Fibroblast of pulmonary artery (primary cell): ENCODE measurements at regions not wholly inside any gene's neighbourhood (a gene's known extent, or its start where the extent isn't known, plus 50 kb on each side); places are given as distances from the start of the nearest gene placed in this dataset.

Experiments
- DNase-seq: peaks from one replicate; pipeline ENCODE4 v3.0.0-alpha.2; 2010; ENCODE audit warnings: low read depth
- H3K4me3 ChIP-seq: replicated peaks from 2 replicates; pipeline ENCODE4 v1.5.1; 2011; ENCODE audit warnings: low read depth, mild to moderate bottlenecking, control low read depth, low read length, moderate library complexity
- TF ChIP-seq, protein P1 (sequence below): IDR thresholded peaks from 2 replicates; pipeline ENCODE4 v1.5.1; 2011; ENCODE audit warnings: mild to moderate bottlenecking, control low read depth, low read length, inconsistent platforms; ENCODE audit errors: missing control alignments

DNA sequence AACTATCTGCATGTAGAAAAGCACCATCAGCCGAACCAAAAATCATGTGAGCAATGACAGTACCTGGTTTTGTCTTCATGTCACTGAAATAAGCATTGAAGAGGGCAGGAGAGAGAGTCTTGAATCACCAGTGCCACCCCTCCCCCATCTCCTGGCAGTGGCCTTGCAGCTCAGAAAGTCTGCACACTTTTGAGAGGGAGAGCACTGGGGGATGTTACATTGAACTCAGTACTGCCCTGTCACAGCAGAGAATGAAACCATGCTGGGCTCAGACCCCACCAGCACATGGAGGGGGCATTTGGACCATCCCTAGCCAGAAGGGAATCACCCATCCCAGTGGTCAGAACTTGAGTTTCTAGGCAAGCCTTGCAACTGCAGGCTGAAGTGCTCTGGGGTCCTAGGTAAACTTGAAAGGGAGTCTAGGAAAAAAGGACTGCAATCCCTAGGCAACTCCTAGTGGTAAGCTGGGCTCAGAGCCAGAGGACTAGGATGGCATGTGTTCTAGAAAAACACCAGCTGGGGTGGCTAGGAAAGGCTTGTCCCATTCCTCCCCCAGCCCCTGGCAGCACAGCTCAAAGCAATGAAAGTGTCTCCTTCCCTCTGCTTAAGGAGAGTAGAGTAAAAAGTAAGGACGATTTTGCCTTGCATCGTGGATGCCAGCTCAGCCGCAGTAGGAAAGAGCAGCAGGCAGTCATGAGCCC is 259.9 kb upstream of the MYT1L start:
- no peak for DNase-seq
- TF ChIP-seq, protein P1, sequence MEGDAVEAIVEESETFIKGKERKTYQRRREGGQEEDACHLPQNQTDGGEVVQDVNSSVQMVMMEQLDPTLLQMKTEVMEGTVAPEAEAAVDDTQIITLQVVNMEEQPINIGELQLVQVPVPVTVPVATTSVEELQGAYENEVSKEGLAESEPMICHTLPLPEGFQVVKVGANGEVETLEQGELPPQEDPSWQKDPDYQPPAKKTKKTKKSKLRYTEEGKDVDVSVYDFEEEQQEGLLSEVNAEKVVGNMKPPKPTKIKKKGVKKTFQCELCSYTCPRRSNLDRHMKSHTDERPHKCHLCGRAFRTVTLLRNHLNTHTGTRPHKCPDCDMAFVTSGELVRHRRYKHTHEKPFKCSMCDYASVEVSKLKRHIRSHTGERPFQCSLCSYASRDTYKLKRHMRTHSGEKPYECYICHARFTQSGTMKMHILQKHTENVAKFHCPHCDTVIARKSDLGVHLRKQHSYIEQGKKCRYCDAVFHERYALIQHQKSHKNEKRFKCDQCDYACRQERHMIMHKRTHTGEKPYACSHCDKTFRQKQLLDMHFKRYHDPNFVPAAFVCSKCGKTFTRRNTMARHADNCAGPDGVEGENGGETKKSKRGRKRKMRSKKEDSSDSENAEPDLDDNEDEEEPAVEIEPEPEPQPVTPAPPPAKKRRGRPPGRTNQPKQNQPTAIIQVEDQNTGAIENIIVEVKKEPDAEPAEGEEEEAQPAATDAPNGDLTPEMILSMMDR: no peak
- H3K4me3 ChIP-seq: no peak overlapping the region

DNA sequence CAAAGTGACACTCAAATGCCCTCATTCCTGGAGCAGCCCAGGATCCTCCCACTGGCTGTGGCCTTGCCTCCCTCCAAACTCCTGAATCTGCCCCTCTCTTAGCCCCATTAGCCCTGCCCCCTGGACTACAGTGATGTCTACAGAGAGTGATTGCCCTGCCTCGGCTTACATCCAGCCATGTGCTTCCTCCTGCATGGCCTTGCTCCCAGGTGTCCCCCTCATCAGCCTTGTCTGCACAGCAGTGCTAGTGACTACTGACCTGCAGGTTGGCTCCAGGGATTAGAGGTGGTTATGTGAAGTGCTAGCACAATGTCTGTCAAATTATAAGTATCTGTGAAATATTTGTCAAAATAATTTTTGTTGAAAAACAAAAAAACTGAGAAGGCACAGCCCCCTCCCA is 259.1 kb upstream of the MYT1L start:
- TF ChIP-seq, protein P1: no peak
- H3K4me3 ChIP-seq: no peak overlapping the region
- DNase-seq: no peak

DNA sequence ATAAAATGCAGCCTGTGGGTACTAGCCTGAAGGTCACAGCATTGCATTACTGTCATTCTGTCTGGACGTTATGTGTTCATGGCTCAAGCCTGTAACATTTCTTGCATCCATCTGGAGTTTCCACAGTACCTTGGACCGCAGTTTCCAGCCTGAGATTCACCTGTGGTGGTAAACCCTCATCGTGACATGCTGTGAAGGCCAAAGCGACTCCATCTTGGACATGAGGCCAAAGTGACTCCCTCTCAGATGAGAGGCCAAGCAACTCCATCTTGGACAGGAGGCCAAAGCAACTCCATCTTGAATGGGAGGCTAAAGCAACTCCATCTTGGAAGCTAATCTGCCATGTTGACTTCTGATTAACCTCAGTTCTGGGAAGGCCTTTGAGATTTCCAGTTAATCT is 257.7 kb upstream of the MYT1L start:
- no peak overlapping the region for H3K4me3 ChIP-seq
- TF ChIP-seq, protein P1: no peak
- DNase-seq: no peak

DNA sequence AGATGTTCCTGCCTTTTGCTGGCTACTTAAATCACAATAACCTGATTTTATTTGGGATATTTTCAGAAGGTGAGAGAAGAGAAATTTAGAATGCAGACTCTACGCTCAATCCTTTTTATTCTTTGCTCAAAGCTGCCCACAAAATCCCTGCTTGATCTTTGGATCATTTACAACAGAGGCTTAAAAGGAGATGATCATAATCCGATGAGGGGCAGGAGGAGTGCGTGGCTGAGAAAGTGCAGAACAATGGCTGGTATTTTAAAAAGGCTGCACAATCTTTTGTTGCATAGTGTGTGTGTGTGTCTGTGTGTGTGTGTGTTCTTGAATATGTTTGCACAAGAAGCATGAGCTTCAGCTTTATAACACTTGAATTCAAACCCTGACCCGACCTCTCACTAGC is 256.3 kb upstream of the MYT1L start:
- no peak overlapping the region for H3K4me3 ChIP-seq
- TF ChIP-seq, protein P1: no peak
- no peak for DNase-seq

DNA sequence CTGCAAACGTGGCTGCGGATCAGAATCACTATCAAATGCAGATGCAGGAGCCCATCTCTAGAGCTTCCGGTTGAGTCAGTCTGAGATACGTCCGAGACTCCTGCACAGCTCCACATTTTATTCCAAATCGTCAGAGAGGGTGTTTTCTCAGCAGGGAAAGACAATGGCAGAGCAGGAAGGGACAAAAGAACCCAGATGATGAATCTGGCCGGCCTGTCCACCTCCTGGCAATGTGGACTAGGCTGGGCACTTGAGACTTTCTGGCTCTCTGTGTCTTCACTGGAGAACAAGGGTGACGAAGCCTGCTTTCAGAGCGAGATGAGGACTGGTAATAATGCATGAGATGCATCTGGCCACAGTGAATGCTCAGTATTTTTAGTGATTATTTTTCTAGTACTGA is 255.9 kb upstream of the MYT1L start:
- TF ChIP-seq, protein P1: no peak
- no peak overlapping the region for H3K4me3 ChIP-seq
- no peak for DNase-seq

DNA sequence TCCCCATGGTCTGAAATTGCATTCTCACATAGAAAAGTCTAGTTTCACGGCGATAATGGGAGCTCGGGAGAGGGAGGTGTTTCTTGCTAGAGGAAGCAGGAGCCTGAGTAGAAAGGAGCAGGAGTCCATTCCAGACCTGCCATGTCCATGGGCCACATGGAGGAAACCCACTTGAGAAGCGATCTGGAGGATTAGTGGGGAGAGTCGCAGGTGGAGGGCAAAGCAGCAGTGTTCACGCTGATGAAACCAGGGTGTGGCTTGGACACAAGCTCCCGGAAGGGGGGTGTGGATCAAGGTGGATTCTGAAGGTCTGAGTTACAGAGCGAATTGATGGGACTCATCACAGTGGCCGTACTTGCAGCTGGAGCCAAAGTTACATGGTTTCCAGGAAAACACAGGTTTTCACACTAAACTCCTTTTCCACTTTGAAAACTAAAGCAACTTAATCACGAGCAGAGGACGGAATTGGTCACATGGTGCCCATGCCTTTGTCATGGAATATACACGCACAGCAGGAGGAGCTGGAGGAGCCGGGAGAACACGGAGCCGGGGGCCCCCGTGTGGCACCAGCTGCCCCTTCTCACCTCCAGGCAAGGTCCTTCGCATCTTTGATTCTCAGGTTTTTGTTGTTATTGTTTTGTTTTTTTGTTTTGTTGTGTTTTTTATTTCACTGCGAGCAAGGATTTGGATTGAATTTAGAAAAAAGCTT is 255.1 kb upstream of the MYT1L start:
- TF ChIP-seq, protein P1: no peak
- no peak for DNase-seq
- no peak overlapping the region for H3K4me3 ChIP-seq
